Cardiac muscle cell (in vitro differentiated cells and primary cell): ENCODE measurements at regions not wholly inside any gene's neighbourhood (a gene's known extent, or its start where the extent isn't known, plus 50 kb on each side); places are given as distances from the start of the nearest gene placed in this dataset.

ENCODE experiments used
- DNase-seq, 2 donors: peaks; one replicate each; pipeline versions ENCODE4 v3.0.0 to v3.0.0-alpha.2; 2010 to 2017; ENCODE audit warnings: low read depth in 1 of 2, low spot score in 1 of 2
- H3K27ac ChIP-seq: fragments of 200-600 bp; sonication (generic); 2 replicates; pipeline ENCODE4 v1.5.1; 2016
- H3K27me3 ChIP-seq: fragments of 200-600 bp; sonication (generic); 2 replicates; pipeline ENCODE4 v1.6.0; 2016; ENCODE audit warnings: control low read depth
- H3K36me3 ChIP-seq: fragments of 200-600 bp; sonication (generic); 2 replicates; pipeline ENCODE4 v1.5.1; 2016; ENCODE audit warnings: control low read depth
- H3K4me1 ChIP-seq: fragments of 200-600 bp; sonication (generic); 2 replicates; pipeline ENCODE4 v1.8.1; 2017; ENCODE audit warnings: low read depth, mild to moderate bottlenecking, mixed run types
- H3K4me3 ChIP-seq: fragments of 200-600 bp; sonication (generic); 2 replicates; pipeline ENCODE4 v1.5.1; 2016; ENCODE audit warnings: mild to moderate bottlenecking
- H3K9me3 ChIP-seq: fragments of 200-600 bp; sonication (generic); 2 replicates; pipeline ENCODE4 v1.5.1; 2017; ENCODE audit warnings: low read depth, mild to moderate bottlenecking, control low read depth
- TF ChIP-seq, protein P1 (sequence below): IDR thresholded peaks from 2 replicates; pipeline ENCODE4 v1.5.1; 2012; ENCODE audit warnings: low read depth, mild to moderate bottlenecking, low read length

DNA sequence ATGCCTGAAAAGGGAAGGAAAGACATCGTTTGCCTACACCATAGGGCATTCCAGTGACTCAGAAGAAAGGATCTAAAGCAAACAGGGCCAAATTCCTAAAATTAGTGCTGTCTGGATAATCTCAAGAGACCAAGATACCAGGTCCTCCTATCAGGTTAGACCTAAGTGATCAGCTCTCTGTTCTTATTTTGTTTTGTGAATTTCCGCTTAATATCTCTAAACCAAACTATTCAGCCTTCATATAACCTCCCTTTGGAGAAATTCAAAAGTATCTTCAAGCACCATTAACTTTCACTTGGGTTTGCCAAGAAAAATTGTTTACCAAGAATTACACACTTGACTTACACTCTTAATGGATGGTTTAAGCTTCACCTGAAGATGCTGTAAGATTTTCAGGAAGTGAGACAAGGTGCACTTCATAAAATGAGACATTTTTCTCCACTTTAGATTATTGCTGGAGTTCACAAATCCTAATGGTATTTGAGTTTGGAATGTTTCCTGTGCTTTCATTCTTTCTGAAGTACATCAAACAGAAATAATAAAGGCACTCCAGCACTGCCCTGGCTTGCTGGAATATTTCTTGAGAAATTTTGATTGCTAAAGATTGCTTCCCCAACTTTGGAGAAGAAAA lies 376.1 kb downstream of the LMO7 start:
- peak in 1 of 2 donors; percentile 34 for DNase-seq
- TF ChIP-seq, protein P1, sequence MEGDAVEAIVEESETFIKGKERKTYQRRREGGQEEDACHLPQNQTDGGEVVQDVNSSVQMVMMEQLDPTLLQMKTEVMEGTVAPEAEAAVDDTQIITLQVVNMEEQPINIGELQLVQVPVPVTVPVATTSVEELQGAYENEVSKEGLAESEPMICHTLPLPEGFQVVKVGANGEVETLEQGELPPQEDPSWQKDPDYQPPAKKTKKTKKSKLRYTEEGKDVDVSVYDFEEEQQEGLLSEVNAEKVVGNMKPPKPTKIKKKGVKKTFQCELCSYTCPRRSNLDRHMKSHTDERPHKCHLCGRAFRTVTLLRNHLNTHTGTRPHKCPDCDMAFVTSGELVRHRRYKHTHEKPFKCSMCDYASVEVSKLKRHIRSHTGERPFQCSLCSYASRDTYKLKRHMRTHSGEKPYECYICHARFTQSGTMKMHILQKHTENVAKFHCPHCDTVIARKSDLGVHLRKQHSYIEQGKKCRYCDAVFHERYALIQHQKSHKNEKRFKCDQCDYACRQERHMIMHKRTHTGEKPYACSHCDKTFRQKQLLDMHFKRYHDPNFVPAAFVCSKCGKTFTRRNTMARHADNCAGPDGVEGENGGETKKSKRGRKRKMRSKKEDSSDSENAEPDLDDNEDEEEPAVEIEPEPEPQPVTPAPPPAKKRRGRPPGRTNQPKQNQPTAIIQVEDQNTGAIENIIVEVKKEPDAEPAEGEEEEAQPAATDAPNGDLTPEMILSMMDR = no peak
- no peaks in the 10 kb centered on the region for H3K9me3 ChIP-seq
- H3K27ac ChIP-seq = peak overlapping the region; percentile 89
- H3K27me3 ChIP-seq = no peaks in the 10 kb centered on the region
- no peak overlapping the region for H3K4me3 ChIP-seq
- peaks cover 51% of the 10 kb centered on the region for H3K4me1 ChIP-seq
- no peaks in the 10 kb centered on the region for H3K36me3 ChIP-seq

DNA sequence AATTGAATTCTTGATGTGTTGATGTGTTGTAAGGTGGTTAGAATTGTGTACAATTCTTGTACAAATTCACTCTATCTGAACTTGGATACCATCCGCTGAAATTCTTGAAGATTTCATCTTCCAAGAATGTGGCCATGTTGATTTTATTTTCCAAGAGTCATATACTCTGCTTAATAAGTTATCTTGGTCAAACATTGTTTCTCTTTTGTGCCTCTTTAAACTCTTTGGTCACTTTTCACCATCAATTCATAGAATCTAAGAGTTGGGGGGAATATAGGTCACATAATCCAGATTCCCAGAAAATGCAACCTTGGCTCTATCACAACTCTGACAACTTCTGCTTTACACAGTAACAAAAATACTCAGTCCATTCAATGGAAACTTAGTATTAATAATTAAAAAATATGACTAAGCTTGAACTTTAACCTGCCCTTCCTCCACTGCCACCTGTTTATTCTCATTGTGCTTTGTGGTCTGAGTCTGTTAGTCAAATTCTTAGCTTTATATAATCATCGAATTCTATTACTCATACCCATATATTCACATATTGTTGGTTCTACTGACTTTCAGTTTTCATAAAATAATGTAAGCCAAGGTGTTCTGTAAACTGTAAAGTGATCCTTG lies 373.2 kb downstream of the LMO7 start:
- Histone ChIP-seq H3K36me3 (no peaks in the 10 kb centered on the region), H3K27ac (no peak overlapping the region), H3K27me3 (no peaks in the 10 kb centered on the region), H3K9me3 (no peaks in the 10 kb centered on the region), H3K4me1 (peaks cover 61% of the 10 kb centered on the region), H3K4me3 (no peak overlapping the region)
- TF ChIP-seq, protein P1 = no peak
- no peak for DNase-seq

DNA sequence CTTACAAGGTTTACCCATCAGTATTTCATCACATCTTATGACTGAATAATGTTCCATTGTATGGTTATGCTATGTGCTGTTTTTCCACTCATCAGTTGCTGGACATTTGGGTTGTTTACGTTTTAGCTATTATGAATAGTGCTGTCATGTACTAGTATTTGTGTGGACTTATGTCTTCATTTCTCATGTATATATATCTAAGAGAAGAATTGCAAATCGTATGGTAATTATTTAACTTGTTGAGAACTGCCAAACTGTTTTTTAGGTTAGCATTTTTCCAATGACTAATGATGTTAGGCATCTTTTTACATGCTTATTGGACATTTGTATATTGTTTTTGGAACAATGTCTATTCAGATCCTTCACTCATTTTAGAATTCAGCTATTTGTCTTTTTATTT lies 368.3 kb downstream of the LMO7 start:
- peak overlapping the region; percentile 89 for H3K27ac ChIP-seq
- DNase-seq = no peak
- H3K27me3 ChIP-seq = no peaks in the 10 kb centered on the region
- TF ChIP-seq, protein P1 = no peak
- H3K9me3 ChIP-seq = no peaks in the 10 kb centered on the region
- H3K4me1 ChIP-seq = peaks cover 54% of the 10 kb centered on the region
- H3K4me3 ChIP-seq = no peak overlapping the region
- no peaks in the 10 kb centered on the region for H3K36me3 ChIP-seq

DNA sequence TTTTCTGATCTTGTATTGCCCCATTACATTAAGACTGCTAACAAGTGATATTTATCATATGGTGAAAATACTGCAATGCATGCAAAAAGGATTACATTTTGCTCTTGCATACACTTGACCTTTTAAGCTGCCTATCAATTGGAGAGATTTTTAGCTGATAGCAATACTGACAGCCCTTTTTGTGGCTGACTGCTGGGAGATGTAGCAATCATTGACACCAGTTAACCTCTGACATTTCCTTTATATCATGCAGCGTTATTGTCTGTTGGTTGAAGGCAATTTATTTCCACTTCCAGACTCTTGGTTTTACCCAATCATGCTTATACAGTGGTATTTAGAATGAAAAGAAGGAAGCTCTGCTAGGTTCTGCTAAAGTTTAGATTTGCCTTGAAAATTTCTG lies 364.0 kb downstream of the LMO7 start:
- Histone ChIP-seq H3K27me3 (no peaks in the 10 kb centered on the region), H3K9me3 (no peaks in the 10 kb centered on the region), H3K36me3 (no peaks in the 10 kb centered on the region), H3K27ac (peak overlapping the region; percentile 90), H3K4me1 (peaks cover 26% of the 10 kb centered on the region), H3K4me3 (no peak overlapping the region)
- TF ChIP-seq, protein P1 = no peak
- no peak for DNase-seq

DNA sequence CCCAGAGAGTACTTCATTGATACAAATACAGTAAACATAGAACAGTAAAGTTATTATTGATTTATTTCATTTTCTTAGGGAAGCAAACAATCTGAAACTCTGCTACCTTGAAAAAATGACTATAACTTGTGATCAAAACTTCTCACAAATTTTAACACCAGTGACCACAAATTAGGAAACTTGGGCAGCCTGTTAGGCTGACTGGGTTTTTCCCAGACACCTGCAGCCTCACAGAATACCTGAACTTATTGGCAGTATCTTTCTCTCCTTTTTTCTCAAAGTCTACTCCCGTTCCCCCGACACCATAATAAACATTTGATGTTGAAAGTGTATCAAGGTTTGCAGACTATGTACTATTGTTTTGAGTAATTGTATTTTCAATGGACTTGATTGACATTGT lies 360.5 kb downstream of the LMO7 start:
- Histone ChIP-seq H3K4me1 (peaks cover 13% of the 10 kb centered on the region), H3K36me3 (no peaks in the 10 kb centered on the region), H3K27me3 (no peaks in the 10 kb centered on the region), H3K27ac (peak overlapping the region; percentile 45), H3K9me3 (no peaks in the 10 kb centered on the region), H3K4me3 (no peak overlapping the region)
- DNase-seq = no peak
- TF ChIP-seq, protein P1 = no peak
